Esophagus muscularis mucosa (tissue), 4 donors: ENCODE measurements at regions not wholly inside any gene's neighbourhood (a gene's known extent, or its start where the extent isn't known, plus 50 kb on each side); places are given as distances from the start of the nearest gene placed in this dataset.

Experiments used
- DNase-seq: peaks from one replicate; pipeline ENCODE4 v3.0.0-alpha.2; 2017; ENCODE audit errors: extremely low spot score
- H3K27ac ChIP-seq, 4 donors: fragments of 200-600 bp; sonication (generic); replicated peaks in 1 of 4; 1 replicate in 3 of 4; 2 replicates in 1 of 4; pipeline ENCODE4 v1.5.1; 2016 to 2019; ENCODE audit warnings: mild to moderate bottlenecking in 1 of 4
- H3K27me3 ChIP-seq, 4 donors: fragments of 200-600 bp; sonication (generic); one replicate each; pipeline versions ENCODE4 v1.5.1 to v1.6.0; 2016 to 2019
- H3K36me3 ChIP-seq, 4 donors: fragments of 200-600 bp; sonication (generic); one replicate each; pipeline ENCODE4 v1.5.1; 2016 to 2019
- H3K4me1 ChIP-seq, 4 donors: fragments of 200-600 bp; sonication (generic); one replicate each; pipeline ENCODE4 v1.5.1; 2016 to 2019
- H3K4me3 ChIP-seq, 4 donors: fragments of 200-600 bp; sonication (generic); 1 replicate in 2 of 4; 2 replicates in 2 of 4; pipeline ENCODE4 v1.5.1; 2016 to 2019; ENCODE audit warnings: mild to moderate bottlenecking in 4 of 4, moderate library complexity in 1 of 4
- H3K9me3 ChIP-seq, 4 donors: fragments of 200-600 bp; sonication (generic); 1 replicate in 3 of 4; 2 replicates in 1 of 4; pipeline ENCODE4 v1.5.1; 2016 to 2019
- EP300 ChIP-seq: sonication (generic); formaldehyde crosslinking; IDR thresholded peaks from one replicate; pipeline ENCODE4 v1.6.1; 2017; ENCODE audit warnings: antibody characterized with exemption
- POLR2A ChIP-seq: fragments of 450-650 bp; IDR thresholded peaks from one replicate; pipeline ENCODE4 v1.6.1; 2017; ENCODE audit warnings: antibody characterized with exemption, moderate library complexity, mild to moderate bottlenecking, low read depth
- POLR2AphosphoS5 ChIP-seq, 2 donors: sonication (generic); formaldehyde crosslinking; IDR thresholded peaks; one replicate each; pipeline ENCODE4 v1.6.1; 2017; ENCODE audit warnings: antibody characterized with exemption in 2 of 2
- WGBS: methylation state at CpG from one replicate; pipeline ENCODE4 v1.1.5; 2018; 5-methylcytosine and 5-hydroxymethylcytosine counted together
- intact Hi-C: fragments of 100-400 bp; cut with DNase I; formaldehyde crosslinking; loops from one replicate; pipeline ENCODE4 v1.15.1; 2023
- TF ChIP-seq, protein P1 (sequence below), 3 experiments: fragments of 200-600 bp in 2 of 3; fragments of 450-650 bp in 1 of 3; sonication (generic) in 2 of 3; IDR thresholded peaks; one replicate each; pipeline ENCODE4 v1.5.1; 2017 to 2019; ENCODE audit warnings: antibody characterized with exemption in 3 of 3, mild to moderate bottlenecking in 2 of 3, moderate library complexity in 1 of 3

GRCh38 chr1:78286686-78287085 lies 204.1 kb upstream of the PTGFR start:
- Histone ChIP-seq H3K4me3 (no peak overlapping the region), H3K27ac (no peak overlapping the region), H3K27me3 (no peaks in the 10 kb centered on the region), H3K9me3 (no peaks in the 10 kb centered on the region), H3K36me3 (no peaks in the 10 kb centered on the region), H3K4me1 (peaks cover 0 to 10% (median 3%) of the 10 kb centered on the region in 4 donors)
- TF ChIP-seq POLR2A (no peak), POLR2AphosphoS5 (IDR thresholded peaks at IDR 0.05) (no peak), EP300 (no peak)
- TF ChIP-seq, protein P1, sequence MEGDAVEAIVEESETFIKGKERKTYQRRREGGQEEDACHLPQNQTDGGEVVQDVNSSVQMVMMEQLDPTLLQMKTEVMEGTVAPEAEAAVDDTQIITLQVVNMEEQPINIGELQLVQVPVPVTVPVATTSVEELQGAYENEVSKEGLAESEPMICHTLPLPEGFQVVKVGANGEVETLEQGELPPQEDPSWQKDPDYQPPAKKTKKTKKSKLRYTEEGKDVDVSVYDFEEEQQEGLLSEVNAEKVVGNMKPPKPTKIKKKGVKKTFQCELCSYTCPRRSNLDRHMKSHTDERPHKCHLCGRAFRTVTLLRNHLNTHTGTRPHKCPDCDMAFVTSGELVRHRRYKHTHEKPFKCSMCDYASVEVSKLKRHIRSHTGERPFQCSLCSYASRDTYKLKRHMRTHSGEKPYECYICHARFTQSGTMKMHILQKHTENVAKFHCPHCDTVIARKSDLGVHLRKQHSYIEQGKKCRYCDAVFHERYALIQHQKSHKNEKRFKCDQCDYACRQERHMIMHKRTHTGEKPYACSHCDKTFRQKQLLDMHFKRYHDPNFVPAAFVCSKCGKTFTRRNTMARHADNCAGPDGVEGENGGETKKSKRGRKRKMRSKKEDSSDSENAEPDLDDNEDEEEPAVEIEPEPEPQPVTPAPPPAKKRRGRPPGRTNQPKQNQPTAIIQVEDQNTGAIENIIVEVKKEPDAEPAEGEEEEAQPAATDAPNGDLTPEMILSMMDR (IDR thresholded peaks at IDR 0.05) = no peak
- DNase-seq = no peak
- WGBS = 76% methylated on average over 3 of the region's 3 CpGs
- intact Hi-C loops = no loop called here

GRCh38 chr1:78289603-78290002 lies 201.2 kb upstream of the PTGFR start:
- no peak for DNase-seq
- H3K9me3 ChIP-seq = no peaks in the 10 kb centered on the region
- H3K27ac ChIP-seq = no peak overlapping the region
- peaks cover 0 to 3% (median 0%) of the 10 kb centered on the region in 4 donors for H3K4me1 ChIP-seq
- no peak overlapping the region for H3K4me3 ChIP-seq
- no peaks in the 10 kb centered on the region for H3K36me3 ChIP-seq
- H3K27me3 ChIP-seq = no peaks in the 10 kb centered on the region
- 77% methylated on average over 1 of the region's 1 CpG for WGBS
- TF ChIP-seq EP300 = no peak
- TF ChIP-seq, protein P1 (IDR thresholded peaks at IDR 0.05) = no peak
- no peak for TF ChIP-seq POLR2A
- no peak for TF ChIP-seq POLR2AphosphoS5 (IDR thresholded peaks at IDR 0.05)
- intact Hi-C loops = no loop called here

GRCh38 chr1:78291418-78291817 lies 199.4 kb upstream of the PTGFR start:
- Histone ChIP-seq H3K27ac (no peak overlapping the region), H3K9me3 (no peaks in the 10 kb centered on the region), H3K4me1 (no peaks in the 10 kb centered on the region), H3K27me3 (no peaks in the 10 kb centered on the region), H3K4me3 (no peak overlapping the region), H3K36me3 (no peaks in the 10 kb centered on the region)
- intact Hi-C loops = no loop called here
- WGBS = 66% methylated on average over 2 of the region's 2 CpGs
- no peak for DNase-seq
- TF ChIP-seq EP300 (no peak), POLR2A (no peak), POLR2AphosphoS5 (IDR thresholded peaks at IDR 0.05) (no peak)
- TF ChIP-seq, protein P1 (IDR thresholded peaks at IDR 0.05) = no peak

GRCh38 chr1:78291872-78292271 lies 198.9 kb upstream of the PTGFR start:
- no peaks in the 10 kb centered on the region for H3K4me1 ChIP-seq
- H3K9me3 ChIP-seq = no peaks in the 10 kb centered on the region
- no peak overlapping the region for H3K27ac ChIP-seq
- no peaks in the 10 kb centered on the region for H3K36me3 ChIP-seq
- intact Hi-C loops = no loop called here
- H3K4me3 ChIP-seq = no peak overlapping the region
- TF ChIP-seq POLR2A (no peak), POLR2AphosphoS5 (IDR thresholded peaks at IDR 0.05) (no peak), EP300 (no peak)
- TF ChIP-seq, protein P1 (IDR thresholded peaks at IDR 0.05) = no peak
- DNase-seq = no peak
- H3K27me3 ChIP-seq = no peaks in the 10 kb centered on the region

DNA sequence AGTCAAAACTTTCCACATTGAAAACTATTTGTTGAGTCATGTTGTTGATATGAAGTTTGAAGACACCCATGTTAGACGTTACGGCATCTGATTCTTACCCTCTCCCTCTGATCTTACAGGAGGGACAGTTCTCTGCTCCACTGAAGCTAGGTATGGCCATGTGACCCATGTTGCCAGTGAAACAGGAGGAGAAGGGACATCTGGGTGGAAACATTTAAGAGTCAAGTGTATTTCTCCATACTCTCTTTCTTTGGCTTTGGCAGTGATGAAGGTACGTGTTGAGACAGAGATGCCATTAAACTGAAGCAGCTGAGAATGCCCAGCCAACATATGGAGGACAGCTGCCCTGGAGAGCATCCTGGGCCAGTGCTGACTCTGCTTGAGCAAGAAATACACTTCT lies 198.4 kb upstream of the PTGFR start:
- intact Hi-C loops = no loop called here
- WGBS = 78% methylated on average over 3 of the region's 3 CpGs
- no peak overlapping the region for H3K27ac ChIP-seq

More for the DNA sequence above, 198.4 kb upstream of the PTGFR start:
- TF ChIP-seq POLR2AphosphoS5 (IDR thresholded peaks at IDR 0.05) (no peak), POLR2A (no peak), EP300 (no peak)
- TF ChIP-seq, protein P1 (IDR thresholded peaks at IDR 0.05) = no peak
- no peaks in the 10 kb centered on the region for H3K27me3 ChIP-seq
- no peak overlapping the region for H3K4me3 ChIP-seq
- no peaks in the 10 kb centered on the region for H3K4me1 ChIP-seq
- no peak for DNase-seq
- no peaks in the 10 kb centered on the region for H3K36me3 ChIP-seq
- no peaks in the 10 kb centered on the region for H3K9me3 ChIP-seq
